ENCODE measurements at regions not wholly inside any gene's neighbourhood (a gene's known extent, or its start where the extent isn't known, plus 50 kb on each side); places are given as distances from the start of the nearest gene placed in this dataset.
A peak's percentile ranks its signal among the peaks of the same experiment; 100 is the strongest.

DNA sequence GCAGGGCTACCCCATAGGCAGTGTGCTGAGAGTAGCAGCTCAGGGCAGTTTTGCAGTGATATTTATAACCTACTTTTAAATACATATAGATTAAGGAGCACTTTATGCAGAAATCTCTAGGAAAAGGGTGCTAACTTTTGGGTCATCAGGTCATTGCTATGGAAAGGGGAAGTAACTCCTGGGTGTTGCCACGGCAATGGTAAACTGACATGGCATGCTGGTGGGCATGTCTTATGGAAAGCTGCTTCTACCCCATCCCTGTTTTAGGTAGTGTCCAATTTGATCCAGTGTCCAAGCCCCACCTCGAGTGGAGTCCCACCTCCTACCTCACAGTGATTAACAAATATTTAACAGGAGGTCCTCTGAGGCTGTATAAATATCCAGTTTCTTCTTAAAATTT, 56.8 kb upstream of the XPA start:
- Mint-ChIP-seq H3K27ac (no peak overlapping the region), H3K36me3 (no peaks in the 10 kb centered on the region), H3K4me3 (no peak overlapping the region), H3K27me3 (ENCODE audit: low read depth in 3 of 3) (peaks cover 5 to 20% (median 7%) of the 10 kb centered on the region in 3 donors), H3K9me3 (peaks cover 0 to 4% (median 0%) of the 10 kb centered on the region in 7 donors), H3K4me1 (no peaks in the 10 kb centered on the region)
- no peak overlapping the region for H3K4me2 ChIP-seq (replicated peaks; ENCODE audit: extremely low read depth, low read length, poor library complexity, severe bottlenecking)
- H3K4me3 ChIP-seq (replicated peaks in 1 of 3; ENCODE audit: low read depth in 2 of 3, low read length in 3 of 3), result no peak overlapping the region
- H3K27ac ChIP-seq (ENCODE audit: low read depth in 1 of 2, low read length in 2 of 2), result no peak overlapping the region
- DNase-seq, result peak in 1 of 3 donors; percentile 2
- no peak overlapping the region for H3K9ac ChIP-seq (ENCODE audit: insufficient read depth, low read length, poor library complexity, severe bottlenecking)
- TF ChIP-seq, protein P1, sequence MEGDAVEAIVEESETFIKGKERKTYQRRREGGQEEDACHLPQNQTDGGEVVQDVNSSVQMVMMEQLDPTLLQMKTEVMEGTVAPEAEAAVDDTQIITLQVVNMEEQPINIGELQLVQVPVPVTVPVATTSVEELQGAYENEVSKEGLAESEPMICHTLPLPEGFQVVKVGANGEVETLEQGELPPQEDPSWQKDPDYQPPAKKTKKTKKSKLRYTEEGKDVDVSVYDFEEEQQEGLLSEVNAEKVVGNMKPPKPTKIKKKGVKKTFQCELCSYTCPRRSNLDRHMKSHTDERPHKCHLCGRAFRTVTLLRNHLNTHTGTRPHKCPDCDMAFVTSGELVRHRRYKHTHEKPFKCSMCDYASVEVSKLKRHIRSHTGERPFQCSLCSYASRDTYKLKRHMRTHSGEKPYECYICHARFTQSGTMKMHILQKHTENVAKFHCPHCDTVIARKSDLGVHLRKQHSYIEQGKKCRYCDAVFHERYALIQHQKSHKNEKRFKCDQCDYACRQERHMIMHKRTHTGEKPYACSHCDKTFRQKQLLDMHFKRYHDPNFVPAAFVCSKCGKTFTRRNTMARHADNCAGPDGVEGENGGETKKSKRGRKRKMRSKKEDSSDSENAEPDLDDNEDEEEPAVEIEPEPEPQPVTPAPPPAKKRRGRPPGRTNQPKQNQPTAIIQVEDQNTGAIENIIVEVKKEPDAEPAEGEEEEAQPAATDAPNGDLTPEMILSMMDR (IDR thresholded peaks at IDR 0.05), result no peak
- no peak overlapping the region for H2AFZ ChIP-seq (ENCODE audit: insufficient read depth, low read depth, low read length, poor library complexity, severe bottlenecking)
- no peaks in the 10 kb centered on the region for H3K4me1 ChIP-seq (ENCODE audit: control insufficient read depth in 1 of 2, insufficient read depth in 2 of 2, low read length in 2 of 2)
- H4K20me1 ChIP-seq (ENCODE audit: insufficient read depth, low read length), result no peaks in the 10 kb centered on the region
- H3K9me3 ChIP-seq (replicated peaks in 1 of 2; ENCODE audit: control insufficient read depth in 1 of 2, insufficient read depth in 1 of 2, low read length in 2 of 2), result no peaks in the 10 kb centered on the region
- H3K27me3 ChIP-seq (ENCODE audit: control insufficient read depth in 2 of 2, insufficient read depth in 2 of 2, low read length in 2 of 2), result peaks cover 0 to 3% of the 10 kb centered on the region in 2 donors
- no CpG with 5 or more reads among the region's 2 CpGs for WGBS (ENCODE audit: insufficient coverage)
- intact Hi-C loops (cut with micrococcal nuclease), result no loop called here
- no peaks in the 10 kb centered on the region for H3K79me2 ChIP-seq (ENCODE audit: insufficient read depth, low read length)
- no peaks in the 10 kb centered on the region for H3K36me3 ChIP-seq (replicated peaks in 1 of 2; ENCODE audit: control insufficient read depth in 1 of 2, insufficient read depth in 2 of 2, low read length in 2 of 2)

DNA sequence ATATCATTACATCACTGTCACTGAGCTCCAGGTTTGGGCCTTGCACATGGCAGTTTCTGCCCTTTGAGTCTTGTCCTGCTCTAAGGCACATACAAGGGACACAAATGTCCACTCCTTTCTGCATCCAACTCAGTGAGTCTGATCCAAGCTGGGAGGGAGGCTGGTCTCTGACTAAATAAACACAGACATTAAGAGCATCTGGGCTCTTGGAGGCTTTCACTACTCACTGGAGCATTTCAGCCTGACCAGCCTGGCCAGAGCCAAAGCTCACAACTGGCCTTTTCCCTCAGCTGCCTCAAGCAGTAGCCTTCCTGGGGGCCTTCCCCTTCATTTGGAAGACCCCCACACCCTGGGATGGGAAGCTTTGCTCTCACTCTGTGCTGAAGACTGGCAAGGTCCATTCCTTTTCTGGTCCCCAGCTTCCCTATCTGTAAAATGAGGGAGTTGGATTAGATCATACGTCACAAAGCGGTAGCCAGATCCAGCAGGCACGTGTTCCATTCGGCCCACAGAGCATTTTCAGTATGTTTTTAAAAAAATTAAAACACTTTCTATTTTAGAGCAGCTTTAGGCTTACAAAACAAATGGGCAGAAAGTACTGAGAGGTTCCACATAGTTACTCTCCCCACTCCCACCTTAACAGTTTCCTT, 58.6 kb upstream of the XPA start:
- Mint-ChIP-seq H3K27me3 (ENCODE audit: low read depth in 3 of 3) (peaks cover 7 to 24% (median 11%) of the 10 kb centered on the region in 3 donors), H3K4me1 (no peaks in the 10 kb centered on the region), H3K36me3 (no peaks in the 10 kb centered on the region), H3K4me3 (no peak overlapping the region), H3K27ac (no peak overlapping the region), H3K9me3 (peaks cover 0 to 4% (median 0%) of the 10 kb centered on the region in 7 donors)
- Histone ChIP-seq H3K9me3 (replicated peaks in 1 of 2; ENCODE audit: control insufficient read depth in 1 of 2, insufficient read depth in 1 of 2, low read length in 2 of 2) (no peaks in the 10 kb centered on the region), H3K27me3 (ENCODE audit: control insufficient read depth in 2 of 2, insufficient read depth in 2 of 2, low read length in 2 of 2) (peaks cover 0 to 6% of the 10 kb centered on the region in 2 donors), H3K36me3 (replicated peaks in 1 of 2; ENCODE audit: control insufficient read depth in 1 of 2, insufficient read depth in 2 of 2, low read length in 2 of 2) (no peaks in the 10 kb centered on the region), H3K4me2 (replicated peaks; ENCODE audit: extremely low read depth, low read length, poor library complexity, severe bottlenecking) (no peak overlapping the region), H3K4me1 (ENCODE audit: control insufficient read depth in 1 of 2, insufficient read depth in 2 of 2, low read length in 2 of 2) (no peaks in the 10 kb centered on the region), H3K9ac (ENCODE audit: insufficient read depth, low read length, poor library complexity, severe bottlenecking) (no peak overlapping the region), H3K27ac (ENCODE audit: low read depth in 1 of 2, low read length in 2 of 2) (no peak overlapping the region), H4K20me1 (ENCODE audit: insufficient read depth, low read length) (no peaks in the 10 kb centered on the region), H3K79me2 (ENCODE audit: insufficient read depth, low read length) (no peaks in the 10 kb centered on the region), H2AFZ (ENCODE audit: insufficient read depth, low read depth, low read length, poor library complexity, severe bottlenecking) (no peak overlapping the region), H3K4me3 (replicated peaks in 1 of 3; ENCODE audit: low read depth in 2 of 3, low read length in 3 of 3) (no peak overlapping the region)
- no peak for DNase-seq
- no CpG with 5 or more reads among the region's 4 CpGs for WGBS (ENCODE audit: insufficient coverage)
- intact Hi-C loops (cut with micrococcal nuclease), result no loop called here
- TF ChIP-seq, protein P1 (IDR thresholded peaks at IDR 0.05), result no peak
